Type B pancreatic cell (in vitro differentiated cells): ENCODE measurements at regions not wholly inside any gene's neighbourhood (a gene's known extent, or its start where the extent isn't known, plus 50 kb on each side); places are given as distances from the start of the nearest gene placed in this dataset.
A peak's percentile ranks its signal among the peaks of the same experiment; 100 is the strongest.
"Not testable (repeated sequence)": the region's sequence is repeated elsewhere in the genome, so short reads cannot be mapped to it uniquely, and the experiment has no call there.

ENCODE experiments used
- DNase-seq: peaks from one replicate; pipeline ENCODE4 v3.0.0; 2021; ENCODE audit warnings: mixed read lengths; ENCODE audit not compliant: unreplicated experiment; ENCODE audit errors: extremely low spot score
- H3K27ac Mint-ChIP-seq: 2 replicates; pipeline ENCODE4 v1.8.0; 2021; ENCODE audit warnings: mild to moderate bottlenecking, mixed read lengths
- H3K27me3 Mint-ChIP-seq: 2 replicates; pipeline ENCODE4 v1.8.0; 2021; ENCODE audit warnings: mixed read lengths
- H3K36me3 Mint-ChIP-seq: 2 replicates; pipeline ENCODE4 v1.8.0; 2021; ENCODE audit warnings: mixed read lengths
- H3K4me1 Mint-ChIP-seq: one replicate; pipeline ENCODE4 v1.8.0; 2021; ENCODE audit warnings: mixed read lengths; ENCODE audit not compliant: unreplicated experiment
- H3K4me3 Mint-ChIP-seq: 2 replicates; pipeline ENCODE4 v1.8.0; 2021; ENCODE audit warnings: mild to moderate bottlenecking, mixed read lengths
- H3K9me3 Mint-ChIP-seq: 2 replicates; pipeline ENCODE4 v1.8.0; 2021; ENCODE audit warnings: mixed read lengths
- CTCF ChIP-seq: fragments of 200-600 bp; sonication (generic); conservative IDR thresholded peaks from 2 replicates; pipeline ENCODE4 v1.5.0; 2021; ENCODE audit warnings: antibody characterized with exemption, mild to moderate bottlenecking

GRCh38 chr6:147951726-147952125, 390.9 kb upstream of the SASH1 start:
- Mint-ChIP-seq H3K9me3 (no peaks in the 10 kb centered on the region), H3K36me3 (no peaks in the 10 kb centered on the region), H3K4me3 (no peak overlapping the region), H3K4me1 (no peaks in the 10 kb centered on the region), H3K27me3 (no peaks in the 10 kb centered on the region), H3K27ac (no peak overlapping the region)
- no peak for TF ChIP-seq CTCF
- no peak for DNase-seq

GRCh38 chr6:147954938-147955337, 387.7 kb upstream of the SASH1 start:
- no peaks in the 10 kb centered on the region for H3K4me1 Mint-ChIP-seq
- no peaks in the 10 kb centered on the region for H3K27me3 Mint-ChIP-seq
- no peaks in the 10 kb centered on the region for H3K36me3 Mint-ChIP-seq
- H3K4me3 Mint-ChIP-seq = no peak overlapping the region
- no peak for TF ChIP-seq CTCF
- no peak overlapping the region for H3K27ac Mint-ChIP-seq
- H3K9me3 Mint-ChIP-seq = no peaks in the 10 kb centered on the region
- DNase-seq = no peak

GRCh38 chr6:147958683-147959082, 384.0 kb upstream of the SASH1 start:
- no peak overlapping the region for H3K4me3 Mint-ChIP-seq
- no peaks in the 10 kb centered on the region for H3K27me3 Mint-ChIP-seq
- no peak overlapping the region for H3K27ac Mint-ChIP-seq
- no peaks in the 10 kb centered on the region for H3K36me3 Mint-ChIP-seq
- TF ChIP-seq CTCF = no peak
- H3K4me1 Mint-ChIP-seq = peaks cover 13% of the 10 kb centered on the region
- no peak for DNase-seq
- peaks cover 1% of the 10 kb centered on the region for H3K9me3 Mint-ChIP-seq

- Mint-ChIP-seq H3K27ac (no peak overlapping the region), H3K4me3 (no peak overlapping the region)
- TF ChIP-seq CTCF = no peak
Measured at GRCh38 chr6:147961481-147962141, 381.0 kb upstream of the SASH1 start.

GRCh38 chr6:147965448-147965847, 377.2 kb upstream of the SASH1 start:
- DNase-seq, H3K36me3 Mint-ChIP-seq, H3K27ac Mint-ChIP-seq, H3K4me3 Mint-ChIP-seq, H3K9me3 Mint-ChIP-seq, H3K27me3 Mint-ChIP-seq: not testable (repeated sequence)
- H3K4me1 Mint-ChIP-seq = peaks cover 13% of the 10 kb centered on the region

More at GRCh38 chr6:147961481-147962141, 381.0 kb upstream of the SASH1 start:
- Mint-ChIP-seq H3K27me3 (no peaks in the 10 kb centered on the region), H3K4me1 (peaks cover 13% of the 10 kb centered on the region), H3K9me3 (peaks cover 3% of the 10 kb centered on the region), H3K36me3 (no peaks in the 10 kb centered on the region)
- no peak for DNase-seq

GRCh38 chr6:147970970-147971369, 371.7 kb upstream of the SASH1 start:
- H3K36me3 Mint-ChIP-seq = peaks cover 3% of the 10 kb centered on the region
- DNase-seq = no peak
- peak; percentile 50 for TF ChIP-seq CTCF
- no peak overlapping the region for H3K4me3 Mint-ChIP-seq
- H3K27ac Mint-ChIP-seq = no peak overlapping the region
- H3K27me3 Mint-ChIP-seq = peaks cover 11% of the 10 kb centered on the region
- peaks cover 4% of the 10 kb centered on the region for H3K4me1 Mint-ChIP-seq
- H3K9me3 Mint-ChIP-seq = no peaks in the 10 kb centered on the region
